GM12878 (cell line): ENCODE measurements at regions not wholly inside any gene's neighbourhood (a gene's known extent, or its start where the extent isn't known, plus 50 kb on each side); places are given as distances from the start of the nearest gene placed in this dataset.

Experiments used
- ATAC-seq: fragments of 200-7000 bp; cut with Tn5 transposase; 3 replicates; pipeline ENCODE4 v1.9.1; 2020; ENCODE audit warnings: mild to moderate bottlenecking, moderate library complexity
- BruUV-seq: library from RNA; stranded (reverse); fragments of 400-500 nt; replicated peaks from 2 replicates; lab custom pipeline; 2021; lab: Mats Ljungman, UMichigan
- CTCF ChIA-PET: fragments of 300-600 bp; sonication (Branson Sonifier 250); formaldehyde crosslinking; extraction: SDS; loops from one replicate; lab custom pipeline; 2021; ENCODE audit warnings: inconsistent platforms; lab: Yijun Ruan, JAX
- POLR2A ChIA-PET: fragments of 350-600 bp; formaldehyde crosslinking; extraction: SDS; loops from one replicate; lab custom pipeline; 2021; ENCODE audit warnings: inconsistent platforms; lab: Charles Lee
- RAD21 ChIA-PET: fragments of 300-600 bp; sonication (Branson Sonifier 250); formaldehyde crosslinking; loops from one replicate; lab custom pipeline; 2023; ENCODE audit warnings: antibody characterized with exemption; ENCODE audit not compliant: unreplicated experiment; lab: Charles Lee
- SMC1A ChIA-PET: fragments of 300-600 bp; sonication (Branson Sonifier 250); formaldehyde crosslinking; loops from one replicate; lab custom pipeline; 2023; ENCODE audit not compliant: unreplicated experiment, uncharacterized antibody; lab: Charles Lee
- DNase-seq: peaks from one replicate; pipeline ENCODE4 v3.0.0-alpha.2; 2011; ENCODE audit warnings: low read depth, low spot score
- FAIRE-seq: peaks from 3 replicates; lab custom pipeline; 2011; peaks lifted over from hg19 to GRCh38; lab: Jason Lieb, UNC
- H2AFZ ChIP-seq: 2 replicates; pipeline ENCODE4 v1.6.0; 2011; ENCODE audit warnings: low read depth, low read length, control low read depth; ENCODE audit not compliant: control insufficient read depth
- H3K27ac ChIP-seq: 2 replicates; pipeline ENCODE4 v1.5.1; 2011; ENCODE audit warnings: control low read depth; ENCODE audit not compliant: control insufficient read depth, insufficient read depth
- H3K27me3 ChIP-seq, 2 experiments: replicated peaks in 1 of 2; 2 replicates each; pipeline versions ENCODE4 v1.6.0 to v1.6.1; 2011; ENCODE audit warnings: low read length in 1 of 2; ENCODE audit not compliant: control insufficient read depth in 2 of 2, insufficient read depth in 2 of 2
- H3K36me3 ChIP-seq, 2 experiments: 2 replicates each; pipeline ENCODE4 v1.5.1; 2011; ENCODE audit warnings: low read length in 1 of 2; ENCODE audit not compliant: control insufficient read depth in 2 of 2, insufficient read depth in 2 of 2
- H3K4me1 ChIP-seq: 2 replicates; pipeline ENCODE4 v1.6.1; 2011; ENCODE audit warnings: mild to moderate bottlenecking, low read length, moderate library complexity, mixed read lengths; ENCODE audit not compliant: control insufficient read depth, insufficient read depth
- H3K4me2 ChIP-seq: 2 replicates; pipeline ENCODE4 v1.6.0; 2011; ENCODE audit warnings: control low read depth; ENCODE audit not compliant: control insufficient read depth, insufficient read depth
- H3K4me3 ChIP-seq: fragments of 200-600 bp; sonication (generic); 2 replicates; pipeline ENCODE4 v1.5.1; 2016
- H3K79me2 ChIP-seq: 2 replicates; pipeline ENCODE4 v1.6.0; 2011; ENCODE audit warnings: low read length; ENCODE audit not compliant: control insufficient read depth, insufficient read depth
- H3K9ac ChIP-seq: 2 replicates; pipeline ENCODE4 v1.8.0; 2011; ENCODE audit warnings: low read length, control low read depth, mixed read lengths; ENCODE audit not compliant: control insufficient read depth, insufficient read depth
- H3K9me3 ChIP-seq: replicated peaks from 3 replicates; pipeline ENCODE4 v1.5.1; 2011; ENCODE audit warnings: mild to moderate bottlenecking, low read length; ENCODE audit not compliant: control insufficient read depth, insufficient read depth
- H4K20me1 ChIP-seq: 2 replicates; pipeline ENCODE4 v1.6.0; 2011; ENCODE audit not compliant: control insufficient read depth, insufficient read depth
- ASH2L ChIP-seq: fragments of 300-600, 200-600 bp; sonication (generic); IDR thresholded peaks from 2 replicates; pipeline ENCODE4 v1.6.1; 2017; ENCODE audit warnings: low read depth, mild to moderate bottlenecking, borderline replicate concordance
- ATF3 ChIP-seq: IDR thresholded peaks from 2 replicates; pipeline ENCODE4 v1.6.1; 2011; ENCODE audit warnings: low read depth, mild to moderate bottlenecking, low read length, moderate library complexity, borderline replicate concordance; ENCODE audit errors: extremely low read depth
- ATF7 ChIP-seq: fragments of 450-650 bp; IDR thresholded peaks from 2 replicates; pipeline ENCODE4 v1.6.1; 2016; ENCODE audit warnings: low read depth, mild to moderate bottlenecking
- BCL11A ChIP-seq: IDR thresholded peaks from 2 replicates; pipeline ENCODE4 v1.6.1; 2011; ENCODE audit warnings: low read depth, low read length
- BMI1 ChIP-seq: fragments of 450-650 bp; IDR thresholded peaks from 2 replicates; pipeline ENCODE4 v1.6.1; 2016; ENCODE audit warnings: mild to moderate bottlenecking, moderate library complexity, borderline replicate concordance
- EZH2 ChIP-seq: IDR thresholded peaks from 2 replicates; pipeline ENCODE4 v1.6.1; 2012; ENCODE audit warnings: low read depth, mild to moderate bottlenecking, control low read depth, inconsistent platforms, low read length, borderline replicate concordance; ENCODE audit not compliant: control insufficient read depth
- FOXK2 ChIP-seq: fragments of 450-650 bp; IDR thresholded peaks from 2 replicates; pipeline ENCODE4 v1.6.1; 2017; ENCODE audit warnings: mild to moderate bottlenecking, moderate library complexity
- JUND ChIP-seq: IDR thresholded peaks from 2 replicates; pipeline ENCODE4 v1.6.1; 2012; ENCODE audit warnings: low read depth, mild to moderate bottlenecking, low read length, improper control_type of control experiment, moderate library complexity
- MTA3 ChIP-seq: IDR thresholded peaks from 2 replicates; pipeline ENCODE4 v1.6.1; 2012; ENCODE audit warnings: low read length, inconsistent platforms, borderline replicate concordance
- RAD21 ChIP-seq: IDR thresholded peaks from 2 replicates; pipeline ENCODE4 v1.6.1; 2011; ENCODE audit warnings: mild to moderate bottlenecking, low read depth, low read length, moderate library complexity; ENCODE audit not compliant: insufficient read depth
- SIX5 ChIP-seq: IDR thresholded peaks from 2 replicates; pipeline ENCODE4 v1.6.1; 2011; ENCODE audit warnings: mild to moderate bottlenecking, low read depth, low read length, moderate library complexity; ENCODE audit not compliant: severe bottlenecking
- SMC3 ChIP-seq: IDR thresholded peaks from 2 replicates; pipeline ENCODE4 v1.6.1; 2011; ENCODE audit warnings: low read length, improper control_type of control experiment, borderline replicate concordance
- SP1 ChIP-seq: IDR thresholded peaks from one replicate; pipeline ENCODE4 v1.6.1; 2011; ENCODE audit warnings: low read depth, low read length
- ZBED1 ChIP-seq: IDR thresholded peaks from 2 replicates; pipeline ENCODE4 v1.6.1; 2016; ENCODE audit warnings: borderline replicate concordance
- ZNF592 ChIP-seq: fragments of 450-650 bp; IDR thresholded peaks from 2 replicates; pipeline ENCODE4 v1.6.1; 2017; ENCODE audit warnings: mild to moderate bottlenecking, moderate library complexity
- ZNF687 ChIP-seq: fragments of 450-650 bp; IDR thresholded peaks from 2 replicates; pipeline ENCODE4 v1.6.1; 2017; ENCODE audit warnings: mild to moderate bottlenecking, moderate library complexity
- WGBS: methylation state at CpG from one replicate; pipeline ENCODE4 v1.1.6; 2016; ENCODE audit warnings: low lambda C conversion rate; ENCODE audit not compliant: insufficient replicate concordance, insufficient coverage; ENCODE audit errors: missing lambda C conversion rate; 5-methylcytosine and 5-hydroxymethylcytosine counted together
- in situ Hi-C: fragments of 300-500 bp; cut with MboI; formaldehyde crosslinking; loops from 9 replicates; pipeline ENCODE4 v1.14.3; 2018; ENCODE audit warnings: mixed read lengths
- intact Hi-C: fragments of 100-400 bp; cut with micrococcal nuclease; formaldehyde crosslinking; loops from one replicate; pipeline ENCODE4 v1.14.2; 2022; ENCODE audit not compliant: unreplicated experiment

GRCh38 chr1:118303534-118303933 lies 118.5 kb upstream of the SPAG17 start:
- intact Hi-C loops (no loop called here), in situ Hi-C loops (no loop called here)
- Histone ChIP-seq H3K27ac (no peak overlapping the region), H3K4me3 (no peak overlapping the region), H3K9me3 (no peaks in the 10 kb centered on the region), H2AFZ (no peak overlapping the region), H3K4me1 (no peaks in the 10 kb centered on the region), H3K4me2 (no peak overlapping the region), H4K20me1 (no peaks in the 10 kb centered on the region), H3K79me2 (no peaks in the 10 kb centered on the region), H3K27me3 (no peaks in the 10 kb centered on the region), H3K36me3 (no peaks in the 10 kb centered on the region), H3K9ac (no peak overlapping the region)
- SMC1A ChIA-PET = no interaction called here
- no peak for DNase-seq
- ATAC-seq = no peak
- BruUV-seq = no TSS peak
- POLR2A ChIA-PET = no interaction called here
- 13% methylated on average over 4 of the region's 4 CpGs for WGBS
- RAD21 ChIA-PET = no interaction called here
- TF ChIP-seq SP1 (no peak), RAD21 (no peak), BMI1 (no peak), ZBED1 (no peak), ATF3 (no peak), JUND (no peak), ASH2L (no peak), SIX5 (no peak), BCL11A (no peak), ATF7 (no peak), MTA3 (no peak), FOXK2 (no peak), EZH2 (no peak), SMC3 (no peak), ZNF687 (no peak), ZNF592 (no peak)
- no peak for FAIRE-seq
- CTCF ChIA-PET = interaction anchor here (0.7 to 2.1 kb wide), 3 partner anchors 12 to 705 kb away, joined by 3 to 10 read pairs (median 4); no protein-coding TSS in a partner anchor
